ENCODE measurements at regions not wholly inside any gene's neighbourhood (a gene's known extent, or its start where the extent isn't known, plus 50 kb on each side); places are given as distances from the start of the nearest gene placed in this dataset.

- no TSS peak for BruUV-seq (replicated peaks)
- Histone ChIP-seq H3K4ac (ENCODE audit: low read depth, low read length) (no peak overlapping the region), H4K8ac (ENCODE audit: low read depth in 2 of 2, low read length in 2 of 2) (no peak overlapping the region), H2BK15ac (ENCODE audit: low read depth, low read length) (no peak overlapping the region), H3K79me1 (ENCODE audit: low read depth in 1 of 2, low read length in 2 of 2) (no peaks in the 10 kb centered on the region), H3K18ac (ENCODE audit: low read depth, low read length) (no peak overlapping the region), H3K56ac (ENCODE audit: extremely low read depth, insufficient read depth, low read length) (no peak overlapping the region), H2BK120ac (ENCODE audit: low read depth, low read length) (no peak overlapping the region), H3K36me3 (ENCODE audit: control insufficient read depth, insufficient read depth, low read length) (no peaks in the 10 kb centered on the region), H3K9me3 (ENCODE audit: control insufficient read depth, insufficient read depth, low read length) (no peaks in the 10 kb centered on the region), H2AFZ (replicated peaks; ENCODE audit: low read length, poor library complexity) (no peak overlapping the region), H2BK5ac (ENCODE audit: low read depth, low read length, poor library complexity, severe bottlenecking) (no peak overlapping the region), H2AK9ac (replicated peaks; ENCODE audit: low read depth, low read length, poor library complexity) (no peak overlapping the region), H4K91ac (ENCODE audit: insufficient read depth, low read depth, low read length) (no peak overlapping the region), H3K27me3 (ENCODE audit: control insufficient read depth, insufficient read depth, low read length) (no peaks in the 10 kb centered on the region), H3K14ac (replicated peaks; ENCODE audit: low read depth, low read length) (no peak overlapping the region), H2AK5ac (ENCODE audit: low read depth, low read length) (no peak overlapping the region), H4K5ac (ENCODE audit: low read depth, low read length) (no peak overlapping the region), H3K23ac (ENCODE audit: low read depth, low read length) (no peak overlapping the region), H2BK20ac (ENCODE audit: low read depth, low read length) (no peak overlapping the region), H3K4me2 (ENCODE audit: low read depth, low read length) (no peak overlapping the region), H3K9me1 (ENCODE audit: insufficient read depth, low read length) (no peaks in the 10 kb centered on the region), H3K4me1 (ENCODE audit: control insufficient read depth, insufficient read depth, low read length) (no peaks in the 10 kb centered on the region), H3K27ac (ENCODE audit: insufficient read depth, low read length) (no peak overlapping the region), H3K4me3 (ENCODE audit: insufficient read depth, low read depth, low read length) (no peak overlapping the region), H4K20me1 (ENCODE audit: insufficient read depth, low read length) (no peaks in the 10 kb centered on the region), H3K9ac (ENCODE audit: low read depth, low read length) (no peak overlapping the region)
- ChIA-PET POLR2A (ENCODE audit: unreplicated experiment) (no interaction called here), CTCF (interaction anchor here (0.8 kb wide), 1 partner anchor 17 kb away, joined by 3 read pairs; no protein-coding TSS in a partner anchor)
- intact Hi-C loops (cut with micrococcal nuclease) (no loop called here), dilution Hi-C loops (cut with HindIII; ENCODE audit: low sequenced_read_pairs, unreplicated experiment) (no loop called here), in situ Hi-C loops (cut with MboI; ENCODE audit: low sequenced_read_pairs) (no loop called here)
- no CpG with 5 or more reads among the region's 3 CpGs for WGBS, 2 experiments (ENCODE audit: extremely low coverage in 2 of 2, insufficient read length in 1 of 2)
- ATAC-seq (ENCODE audit: low read depth) (no peak), DNase-seq (no peak)
- no peak for TF ChIP-seq CEBPB (IDR thresholded peaks at IDR 0.05; ENCODE audit: low read depth, low read length)
- TF ChIP-seq NFE2L2 (IDR thresholded peaks at IDR 0.05; ENCODE audit: low read depth, low read length): no peak
Observed at GRCh38 chr1:191483988-191484387, 674.3 kb upstream of the RGS18 start.

All from IMR-90 (cell line).